Endothelial cell of umbilical vein (primary cell): ENCODE measurements at regions not wholly inside any gene's neighbourhood (a gene's known extent, or its start where the extent isn't known, plus 50 kb on each side); places are given as distances from the start of the nearest gene placed in this dataset.
A peak's percentile ranks its signal among the peaks of the same experiment; 100 is the strongest.

Source experiments
- BruUV-seq: library from RNA; stranded (reverse); fragments of 400-500 nt; replicated peaks from 2 replicates; lab custom pipeline; 2021; lab: Mats Ljungman, UMichigan
- CTCF ChIA-PET: fragments of 300-600, 350-600 bp; sonication (Branson Sonifier 250); formaldehyde crosslinking; loops from one replicate; lab custom pipeline; 2021; ENCODE audit warnings: antibody characterized with exemption, inconsistent platforms; lab: Charles Lee
- POLR2A ChIA-PET: fragments of 300-600, 350-600 bp; sonication (Branson Sonifier 250); formaldehyde crosslinking; loops from one replicate; lab custom pipeline; 2021; ENCODE audit warnings: antibody characterized with exemption, inconsistent platforms; lab: Charles Lee
- DNase-seq: peaks from one replicate; pipeline ENCODE4 v3.0.0-alpha.2; 2011; ENCODE audit warnings: low read depth, low spot score
- FAIRE-seq: peaks from 2 replicates; lab custom pipeline; 2011; peaks lifted over from hg19 to GRCh38; lab: Jason Lieb, UNC
- H2AFZ ChIP-seq: 2 replicates; pipeline ENCODE4 v1.6.0; 2012; ENCODE audit warnings: low read depth, low read length, control low read depth, inconsistent platforms
- H3K27ac ChIP-seq: 2 replicates; pipeline ENCODE4 v1.5.1; 2011; ENCODE audit warnings: low read depth, mild to moderate bottlenecking, control low read depth, low read length, moderate library complexity; ENCODE audit not compliant: insufficient read depth
- H3K27me3 ChIP-seq, 2 experiments: 2 replicates each; pipeline versions ENCODE4 v1.6.0 to v1.6.1; 2011; ENCODE audit warnings: low read length in 2 of 2, mixed read lengths in 1 of 2; ENCODE audit not compliant: control insufficient read depth in 2 of 2, insufficient read depth in 2 of 2
- H3K36me3 ChIP-seq, 2 experiments: 2 replicates in 1 of 2; 3 replicates in 1 of 2; pipeline ENCODE4 v1.5.1; 2011; ENCODE audit warnings: low read length in 2 of 2, mild to moderate bottlenecking in 1 of 2, moderate library complexity in 1 of 2; ENCODE audit not compliant: control insufficient read depth in 2 of 2, insufficient read depth in 2 of 2; ENCODE audit errors: extremely low read depth in 1 of 2
- H3K4me1 ChIP-seq: 3 replicates; pipeline ENCODE4 v1.5.1; 2011; ENCODE audit warnings: mild to moderate bottlenecking, low read length; ENCODE audit not compliant: control insufficient read depth, insufficient read depth; ENCODE audit errors: extremely low read depth
- H3K4me2 ChIP-seq: 2 replicates; pipeline ENCODE4 v1.6.1; 2011; ENCODE audit warnings: low read length, control low read depth, mixed read lengths; ENCODE audit not compliant: insufficient read depth
- H3K4me3 ChIP-seq, 3 experiments: fragments of 200-600 bp in 1 of 3; sonication (generic), shearing (Covaris generic) in 1 of 3; replicated peaks in 1 of 3; 2 replicates each; pipeline ENCODE4 v1.5.1; 2011 to 2016; ENCODE audit warnings: control low read depth in 3 of 3, low read length in 3 of 3, mild to moderate bottlenecking in 2 of 3, inconsistent platforms in 1 of 3, low read depth in 1 of 3, moderate library complexity in 1 of 3; ENCODE audit not compliant: insufficient read depth in 1 of 3
- H3K79me2 ChIP-seq: 2 replicates; pipeline ENCODE4 v1.6.0; 2012; ENCODE audit warnings: low read length, inconsistent platforms; ENCODE audit not compliant: control insufficient read depth, insufficient read depth
- H3K9ac ChIP-seq: replicated peaks from 2 replicates; pipeline ENCODE3; 2011; ENCODE audit warnings: low read length, control low read depth; ENCODE audit not compliant: insufficient read depth; ENCODE audit errors: extremely low read depth
- H3K9me1 ChIP-seq: replicated peaks from 3 replicates; pipeline ENCODE4 v1.6.0; 2011; ENCODE audit warnings: mild to moderate bottlenecking, low read length; ENCODE audit not compliant: control insufficient read depth, insufficient read depth; ENCODE audit errors: extremely low read depth
- H3K9me3 ChIP-seq: replicated peaks from 2 replicates; pipeline ENCODE4 v1.5.1; 2012; ENCODE audit warnings: low read length, inconsistent platforms; ENCODE audit not compliant: control insufficient read depth, insufficient read depth
- H4K20me1 ChIP-seq: replicated peaks from 2 replicates; pipeline ENCODE3; 2011; ENCODE audit warnings: mild to moderate bottlenecking, low read length; ENCODE audit not compliant: control insufficient read depth, insufficient read depth; ENCODE audit errors: extremely low read depth
- CTCF ChIP-seq, 2 donors: IDR thresholded peaks; 1 replicate in 1 of 2; 2 replicates in 1 of 2; pipeline ENCODE4 v1.5.1; 2011; ENCODE audit warnings: low read length in 2 of 2, mild to moderate bottlenecking in 2 of 2, moderate library complexity in 2 of 2, control low read depth in 1 of 2, inconsistent platforms in 1 of 2, low read depth in 1 of 2; ENCODE audit not compliant: insufficient read depth in 1 of 2; ENCODE audit errors: extremely low read depth in 1 of 2
- EZH2 ChIP-seq: IDR thresholded peaks from 2 replicates; pipeline ENCODE4 v1.6.1; 2012; ENCODE audit warnings: borderline replicate concordance, low read depth, mild to moderate bottlenecking, moderate library complexity, low read length, inconsistent platforms; ENCODE audit not compliant: severe bottlenecking
- FOS ChIP-seq: IDR thresholded peaks from 2 replicates; pipeline ENCODE4 v1.6.1; 2011; ENCODE audit warnings: mild to moderate bottlenecking, low read length, moderate library complexity, borderline replicate concordance; ENCODE audit not compliant: insufficient read depth
- GATA2 ChIP-seq: IDR thresholded peaks from 2 replicates; pipeline ENCODE4 v1.7.0; 2011; ENCODE audit warnings: low read depth, mild to moderate bottlenecking, moderate library complexity, mixed read lengths, low read length; ENCODE audit not compliant: insufficient read length, insufficient read depth
- JUN ChIP-seq: IDR thresholded peaks from 2 replicates; pipeline ENCODE4 v1.6.1; 2011; ENCODE audit warnings: borderline replicate concordance, low read depth; ENCODE audit not compliant: insufficient read length, insufficient read depth
- MAX ChIP-seq: IDR thresholded peaks from 2 replicates; pipeline ENCODE4 v1.6.1; 2011; ENCODE audit not compliant: insufficient read depth, insufficient read length
- MYC ChIP-seq: IDR thresholded peaks from one replicate; pipeline ENCODE4 v1.6.1; 2011; ENCODE audit warnings: mild to moderate bottlenecking, low read depth, low read length
- POLR2A ChIP-seq: IDR thresholded peaks from 2 replicates; pipeline ENCODE4 v1.6.1; 2012; ENCODE audit warnings: low read depth, mild to moderate bottlenecking, control low read depth, low read length
- POLR2AphosphoS5 ChIP-seq: IDR thresholded peaks from 2 replicates; pipeline ENCODE4 v1.6.1; 2012; ENCODE audit warnings: low read depth, mild to moderate bottlenecking, control low read depth, low read length, moderate library complexity; ENCODE audit not compliant: insufficient read depth
- dilution Hi-C: fragments of 300-500 bp; cut with MboI; formaldehyde crosslinking; loops from one replicate; pipeline ENCODE4 v1.15.0; 2019; ENCODE audit warnings: low sequenced_read_pairs; ENCODE audit not compliant: extremely low pct_ligation_motif_present
- intact Hi-C: fragments of 100-400 bp; cut with micrococcal nuclease; formaldehyde crosslinking; loops from one replicate; pipeline ENCODE4 v1.10.0; 2022

GRCh38 chr2:226583715-226584114, 215.9 kb downstream of the IRS1 start:
- CTCF ChIA-PET: interaction anchor here (0.6 kb wide), 1 partner anchor 385 kb away, joined by 3 read pairs; no protein-coding TSS in a partner anchor
- intact Hi-C loops: loop anchor here (5.0 kb wide), 2 partner anchors 69 to 106 kb away; no protein-coding TSS in a partner anchor
- H3K4me1 ChIP-seq: peaks cover 5% of the 10 kb centered on the region

More at GRCh38 chr2:226583715-226584114, 215.9 kb downstream of the IRS1 start:
- Histone ChIP-seq H3K27ac (no peak overlapping the region), H3K4me3 (no peak overlapping the region), H4K20me1 (no peaks in the 10 kb centered on the region), H3K9ac (no peak overlapping the region), H3K27me3 (no peaks in the 10 kb centered on the region), H3K9me3 (no peaks in the 10 kb centered on the region), H3K36me3 (no peaks in the 10 kb centered on the region), H3K79me2 (no peaks in the 10 kb centered on the region), H3K9me1 (no peaks in the 10 kb centered on the region), H3K4me2 (no peak overlapping the region), H2AFZ (no peak overlapping the region)
- peak; percentile 46 for FAIRE-seq
- TF ChIP-seq MAX (no peak), MYC (no peak), EZH2 (no peak), CTCF (IDR thresholded peaks at IDR 0.05; ENCODE audit: extremely low read depth in 1 of 2, insufficient read depth in 1 of 2, low read depth in 1 of 2, low read length in 2 of 2) (no peak), POLR2AphosphoS5 (no peak), JUN (no peak), POLR2A (no peak), GATA2 (no peak), FOS (no peak)
- peak; percentile 60 for DNase-seq
- dilution Hi-C loops: no loop called here
- POLR2A ChIA-PET: interaction anchor here (0.6 kb wide), 1 partner anchor 259 kb away, joined by 4 read pairs; no protein-coding TSS in a partner anchor
- BruUV-seq: no TSS peak
